PC-3 (cell line): ENCODE measurements at regions not wholly inside any gene's neighbourhood (a gene's known extent, or its start where the extent isn't known, plus 50 kb on each side); places are given as distances from the start of the nearest gene placed in this dataset.

Source experiments
- CTCF ChIP-seq: fragments of 300-600 bp; sonication (generic); conservative IDR thresholded peaks from 2 replicates; pipeline ENCODE4 v1.5.1; 2017; ENCODE audit warnings: antibody characterized with exemption, low read depth, mild to moderate bottlenecking, low read length
- EZH2 ChIP-seq: fragments of 300-600 bp; sonication (generic); IDR thresholded peaks from one replicate; pipeline ENCODE4 v1.6.1; 2017; ENCODE audit warnings: antibody characterized with exemption, mild to moderate bottlenecking, low read length; ENCODE audit not compliant: unreplicated experiment
- EZH2phosphoT487 ChIP-seq: fragments of 300-600 bp; sonication (generic); IDR thresholded peaks from 2 replicates; pipeline ENCODE4 v1.6.1; 2018; ENCODE audit warnings: mild to moderate bottlenecking, antibody characterized with exemption, low read length, borderline replicate concordance

GRCh38 chr5:87765009-87765408 lies 352.3 kb upstream of the CCNH start:
- TF ChIP-seq CTCF (no peak), EZH2 (no peak), EZH2phosphoT487 (no peak)
